ENCODE measurements at regions not wholly inside any gene's neighbourhood (a gene's known extent, or its start where the extent isn't known, plus 50 kb on each side); places are given as distances from the start of the nearest gene placed in this dataset.

DNA sequence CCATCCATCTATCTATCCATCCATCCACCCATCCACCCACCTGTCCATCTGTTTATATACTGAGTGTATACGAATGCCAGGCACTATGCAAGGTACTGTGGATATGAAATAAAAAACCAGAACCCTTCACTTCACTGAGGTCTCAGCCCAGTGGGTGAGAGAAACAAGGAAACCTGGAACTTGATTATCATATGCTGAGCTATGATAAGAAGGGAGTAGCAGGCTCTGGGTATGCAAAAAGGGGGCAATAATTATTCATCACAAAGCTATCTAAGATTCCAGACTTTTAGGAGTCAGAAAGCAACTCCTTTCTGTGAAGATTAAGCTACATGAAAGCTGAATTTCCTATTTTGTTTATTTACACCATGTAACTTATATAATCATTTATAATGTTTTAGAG is 327.7 kb upstream of the IL12A start:
- no peaks in the 10 kb centered on the region for H3K36me3 ChIP-seq (ENCODE audit: control insufficient read depth, insufficient read depth, low read length)
- no peaks in the 10 kb centered on the region for H3K4me1 ChIP-seq (ENCODE audit: control insufficient read depth, insufficient read depth, low read length)
- H3K4me3 ChIP-seq (ENCODE audit: low read depth, low read length), result no peak overlapping the region
- no peaks in the 10 kb centered on the region for H3K27me3 ChIP-seq (ENCODE audit: control insufficient read depth, insufficient read depth, low read length)
- no peaks in the 10 kb centered on the region for H3K9me3 ChIP-seq (ENCODE audit: control insufficient read depth, insufficient read depth, low read length)
- no peak overlapping the region for H3K9ac ChIP-seq (ENCODE audit: low read depth, low read length)

DNA sequence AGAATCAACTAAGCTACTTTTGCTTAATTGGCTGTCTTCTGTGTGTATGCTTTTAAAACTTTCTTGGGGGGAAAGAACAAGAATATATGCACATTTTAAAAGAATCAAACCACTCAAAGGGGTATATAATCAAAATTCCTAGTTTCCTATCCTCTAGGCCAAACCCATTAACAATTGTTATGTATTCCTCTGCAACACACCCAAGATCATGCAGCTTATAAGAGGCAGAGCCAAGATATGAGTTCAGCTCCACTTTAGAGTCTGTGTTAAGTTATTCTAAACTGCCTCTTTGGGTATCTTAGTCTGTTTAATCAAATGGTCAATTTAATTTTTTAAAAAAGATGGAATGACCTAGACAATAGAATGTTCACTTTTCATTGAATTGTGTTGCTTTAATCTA is 326.1 kb upstream of the IL12A start:
- H3K9ac ChIP-seq (ENCODE audit: low read depth, low read length), result no peak overlapping the region
- H3K36me3 ChIP-seq (ENCODE audit: control insufficient read depth, insufficient read depth, low read length), result no peaks in the 10 kb centered on the region
- no peaks in the 10 kb centered on the region for H3K9me3 ChIP-seq (ENCODE audit: control insufficient read depth, insufficient read depth, low read length)
- no peaks in the 10 kb centered on the region for H3K27me3 ChIP-seq (ENCODE audit: control insufficient read depth, insufficient read depth, low read length)
- H3K4me1 ChIP-seq (ENCODE audit: control insufficient read depth, insufficient read depth, low read length), result no peaks in the 10 kb centered on the region
- no peak overlapping the region for H3K4me3 ChIP-seq (ENCODE audit: low read depth, low read length)

DNA sequence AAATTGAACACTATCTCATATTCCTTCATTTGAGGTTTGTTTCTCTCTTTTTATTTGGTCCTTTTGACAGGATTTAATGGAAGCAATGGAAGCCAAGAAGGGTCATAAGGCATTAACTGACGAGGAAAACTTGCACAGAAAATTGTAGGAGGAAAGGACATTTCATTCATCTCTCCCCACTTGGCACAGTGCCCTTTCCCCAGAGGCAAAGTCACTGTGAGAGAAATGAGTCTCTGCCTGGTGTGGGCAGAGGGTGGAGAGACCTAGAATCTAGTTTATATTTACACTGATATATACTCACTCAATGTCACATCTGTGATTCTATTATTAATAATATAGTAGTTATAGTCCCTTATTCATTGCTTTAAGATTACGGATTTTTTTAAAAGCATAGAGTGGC is 324.6 kb upstream of the IL12A start:
- H3K27me3 ChIP-seq (ENCODE audit: control insufficient read depth, insufficient read depth, low read length), result no peaks in the 10 kb centered on the region
- H3K4me1 ChIP-seq (ENCODE audit: control insufficient read depth, insufficient read depth, low read length), result no peaks in the 10 kb centered on the region
- no peak overlapping the region for H3K4me3 ChIP-seq (ENCODE audit: low read depth, low read length)

DNA sequence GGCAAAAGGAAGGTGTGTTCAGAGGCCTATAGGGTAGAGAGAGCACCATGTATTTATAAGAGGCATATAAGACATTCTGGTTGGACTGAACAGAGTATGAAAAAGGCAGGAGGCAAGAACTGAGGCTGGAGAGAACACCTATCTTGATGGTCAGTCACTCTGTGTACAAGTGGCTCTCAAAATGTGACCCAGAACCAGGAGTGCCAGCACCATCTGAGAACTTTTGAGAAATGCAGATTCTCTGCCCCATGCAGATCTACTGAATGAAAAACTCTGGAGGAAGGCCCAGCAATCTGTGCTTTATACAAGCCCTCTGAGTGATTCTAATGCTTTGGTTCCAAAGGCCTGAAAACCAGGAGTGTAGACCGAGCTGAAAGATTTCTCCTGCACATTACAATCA is 324.0 kb upstream of the IL12A start:
- no peaks in the 10 kb centered on the region for H3K36me3 ChIP-seq (ENCODE audit: control insufficient read depth, insufficient read depth, low read length)
- no peak overlapping the region for H3K9ac ChIP-seq (ENCODE audit: low read depth, low read length)
- H3K4me3 ChIP-seq (ENCODE audit: low read depth, low read length), result no peak overlapping the region

More for the DNA sequence above, 324.6 kb upstream of the IL12A start:
- Histone ChIP-seq H3K36me3 (ENCODE audit: control insufficient read depth, insufficient read depth, low read length) (no peaks in the 10 kb centered on the region), H3K9me3 (ENCODE audit: control insufficient read depth, insufficient read depth, low read length) (no peaks in the 10 kb centered on the region), H3K9ac (ENCODE audit: low read depth, low read length) (no peak overlapping the region)

DNA sequence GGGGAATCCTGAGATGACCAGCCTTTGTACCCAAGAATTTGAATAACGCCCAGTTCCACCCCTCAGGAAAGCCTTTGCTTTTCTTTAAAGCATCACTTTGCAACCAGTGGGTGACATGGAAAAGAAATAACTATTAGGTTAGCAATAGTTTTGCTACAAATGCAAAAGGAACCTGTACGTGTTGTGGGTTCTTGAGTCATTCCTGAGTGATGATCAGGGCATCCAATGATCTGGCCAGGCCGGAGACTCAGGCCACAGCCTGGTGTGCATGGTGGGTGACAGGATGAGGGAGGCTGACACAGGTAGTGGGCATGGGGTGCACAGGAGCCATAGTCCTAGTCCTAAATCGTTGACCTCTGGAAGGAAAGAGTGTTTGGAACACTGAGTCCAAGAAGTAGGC is 321.4 kb upstream of the IL12A start:
- no peaks in the 10 kb centered on the region for H3K36me3 ChIP-seq (ENCODE audit: control insufficient read depth, insufficient read depth, low read length)
- H3K4me1 ChIP-seq (ENCODE audit: control insufficient read depth, insufficient read depth, low read length), result no peaks in the 10 kb centered on the region
- H3K9ac ChIP-seq (ENCODE audit: low read depth, low read length), result no peak overlapping the region
- H3K27me3 ChIP-seq (ENCODE audit: control insufficient read depth, insufficient read depth, low read length), result no peaks in the 10 kb centered on the region
- H3K9me3 ChIP-seq (ENCODE audit: control insufficient read depth, insufficient read depth, low read length), result no peaks in the 10 kb centered on the region
- no peak overlapping the region for H3K4me3 ChIP-seq (ENCODE audit: low read depth, low read length)

More for the DNA sequence above, 324.0 kb upstream of the IL12A start:
- Histone ChIP-seq H3K9me3 (ENCODE audit: control insufficient read depth, insufficient read depth, low read length) (no peaks in the 10 kb centered on the region), H3K27me3 (ENCODE audit: control insufficient read depth, insufficient read depth, low read length) (no peaks in the 10 kb centered on the region), H3K4me1 (ENCODE audit: control insufficient read depth, insufficient read depth, low read length) (no peaks in the 10 kb centered on the region)

DNA sequence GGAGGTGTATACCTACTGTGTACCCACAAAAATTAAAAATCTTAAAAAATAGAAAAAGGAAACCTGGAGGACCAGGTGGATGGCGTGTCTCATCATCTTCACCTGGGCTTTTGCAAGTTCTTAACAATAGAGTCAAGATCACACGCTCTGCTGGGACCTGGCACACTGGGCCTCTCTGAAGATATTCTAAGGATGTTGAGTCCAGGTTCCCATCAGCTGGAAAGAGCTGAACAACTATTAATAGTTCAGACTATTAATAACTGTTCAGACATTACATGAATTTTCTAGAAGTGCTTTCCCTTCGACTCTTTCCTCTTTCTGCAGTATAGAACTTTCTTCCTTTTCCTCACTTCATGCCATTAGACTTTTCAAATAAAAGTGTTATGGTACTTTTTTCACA is 320.2 kb upstream of the IL12A start:
- Histone ChIP-seq H3K36me3 (ENCODE audit: control insufficient read depth, insufficient read depth, low read length) (no peaks in the 10 kb centered on the region), H3K9ac (ENCODE audit: low read depth, low read length) (no peak overlapping the region), H3K27me3 (ENCODE audit: control insufficient read depth, insufficient read depth, low read length) (no peaks in the 10 kb centered on the region), H3K4me1 (ENCODE audit: control insufficient read depth, insufficient read depth, low read length) (no peaks in the 10 kb centered on the region), H3K4me3 (ENCODE audit: low read depth, low read length) (no peak overlapping the region), H3K9me3 (ENCODE audit: control insufficient read depth, insufficient read depth, low read length) (no peaks in the 10 kb centered on the region)

DNA sequence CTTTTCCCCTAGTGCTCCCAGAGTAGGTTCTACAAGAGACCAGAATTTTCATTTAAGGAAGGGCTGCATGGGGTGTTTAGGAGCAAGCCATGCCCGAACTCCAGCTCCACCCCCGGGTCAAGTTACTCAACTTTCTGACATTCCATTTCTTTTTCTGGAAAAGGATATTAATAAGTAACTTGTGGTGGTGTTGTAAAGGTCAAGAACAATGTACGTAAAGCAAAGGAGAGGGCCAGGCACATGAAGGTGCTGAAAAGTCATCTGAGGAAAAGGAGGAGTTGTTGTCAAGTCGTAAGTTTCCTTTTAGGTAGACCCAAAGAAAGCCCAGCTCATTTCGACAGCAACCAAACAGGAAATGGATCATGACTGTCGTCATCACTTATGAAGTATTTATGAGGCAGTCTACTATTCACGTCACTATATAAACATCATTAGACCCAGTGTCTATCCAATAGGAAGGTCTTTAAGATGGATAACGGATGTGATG is 319.6 kb upstream of the IL12A start:
- Histone ChIP-seq H3K4me3 (ENCODE audit: low read depth, low read length) (no peak overlapping the region), H3K27me3 (ENCODE audit: control insufficient read depth, insufficient read depth, low read length) (no peaks in the 10 kb centered on the region), H3K9ac (ENCODE audit: low read depth, low read length) (no peak overlapping the region), H3K9me3 (ENCODE audit: control insufficient read depth, insufficient read depth, low read length) (no peaks in the 10 kb centered on the region), H3K36me3 (ENCODE audit: control insufficient read depth, insufficient read depth, low read length) (no peaks in the 10 kb centered on the region), H3K4me1 (ENCODE audit: control insufficient read depth, insufficient read depth, low read length) (no peaks in the 10 kb centered on the region)

DNA sequence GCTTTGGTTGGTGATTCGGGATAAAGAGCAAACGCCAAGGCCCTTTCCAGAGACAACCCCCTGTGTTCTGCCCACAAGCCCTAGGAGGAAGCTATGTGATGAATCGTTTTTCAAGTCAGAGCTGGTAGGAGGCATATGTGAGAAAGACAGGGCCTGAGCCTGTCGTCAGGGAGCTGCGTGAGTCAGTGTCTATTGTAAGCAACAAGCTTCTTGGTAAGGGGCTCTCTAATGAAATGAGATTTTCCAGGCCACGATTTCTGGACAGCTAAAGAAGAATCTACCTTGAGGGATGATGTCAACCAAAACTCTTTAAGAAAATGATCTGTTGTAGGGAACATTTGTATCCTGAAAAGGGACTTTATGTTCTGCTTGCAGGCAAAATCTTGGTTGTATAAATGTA is 318.9 kb upstream of the IL12A start:
- Histone ChIP-seq H3K27me3 (ENCODE audit: control insufficient read depth, insufficient read depth, low read length) (no peaks in the 10 kb centered on the region), H3K9me3 (ENCODE audit: control insufficient read depth, insufficient read depth, low read length) (no peaks in the 10 kb centered on the region), H3K4me1 (ENCODE audit: control insufficient read depth, insufficient read depth, low read length) (no peaks in the 10 kb centered on the region), H3K36me3 (ENCODE audit: control insufficient read depth, insufficient read depth, low read length) (no peaks in the 10 kb centered on the region), H3K9ac (ENCODE audit: low read depth, low read length) (no peak overlapping the region), H3K4me3 (ENCODE audit: low read depth, low read length) (no peak overlapping the region)

DNA sequence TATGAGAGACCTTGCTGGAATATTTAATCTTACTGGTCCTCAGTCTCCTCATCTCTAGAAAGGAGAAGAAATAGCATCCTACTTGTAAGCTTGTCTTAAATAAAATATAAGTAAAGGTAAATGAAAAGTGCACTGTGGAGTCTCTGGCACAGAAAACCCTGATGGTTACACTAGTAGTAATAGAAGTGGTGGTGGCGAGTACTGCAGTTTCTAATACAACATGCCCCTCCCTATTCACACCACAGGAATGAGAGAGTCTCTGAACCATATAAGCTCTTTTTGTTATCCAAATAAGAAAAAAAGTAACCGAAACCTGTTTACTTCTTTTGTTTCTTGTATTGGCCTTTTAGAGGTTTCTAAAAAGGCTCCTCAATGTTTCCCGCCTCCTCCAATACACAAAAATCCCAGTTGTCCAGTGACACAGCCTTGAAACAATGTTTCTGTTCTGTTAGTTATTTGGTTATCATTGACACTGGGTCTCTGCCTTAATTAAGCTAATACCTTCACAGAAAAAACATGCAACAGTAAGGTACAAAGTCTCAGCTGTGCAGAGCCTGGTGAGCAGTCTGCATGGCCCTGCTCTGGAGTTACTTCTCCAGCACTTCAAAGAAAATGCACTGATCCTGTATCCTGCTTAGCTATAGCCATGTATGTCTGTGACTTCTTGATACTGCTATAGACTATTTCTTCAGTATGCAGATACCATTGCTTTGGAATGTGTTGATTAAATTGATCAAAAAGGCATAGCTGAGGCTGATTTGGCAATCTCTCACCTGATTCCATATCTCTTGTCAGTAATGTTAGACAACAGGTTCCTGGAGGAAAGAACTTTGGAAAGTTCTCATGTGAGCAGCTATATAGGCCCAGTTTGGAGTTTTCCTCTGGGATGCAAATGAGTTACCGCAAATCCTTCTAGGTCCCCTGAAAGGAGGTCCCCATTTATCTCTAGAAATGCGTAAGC is 315.6 kb upstream of the IL12A start:
- Histone ChIP-seq H3K4me3 (ENCODE audit: low read depth, low read length) (no peak overlapping the region), H3K9ac (ENCODE audit: low read depth, low read length) (no peak overlapping the region), H3K4me1 (ENCODE audit: control insufficient read depth, insufficient read depth, low read length) (no peaks in the 10 kb centered on the region), H3K36me3 (ENCODE audit: control insufficient read depth, insufficient read depth, low read length) (no peaks in the 10 kb centered on the region), H3K27me3 (ENCODE audit: control insufficient read depth, insufficient read depth, low read length) (no peaks in the 10 kb centered on the region), H3K9me3 (ENCODE audit: control insufficient read depth, insufficient read depth, low read length) (no peaks in the 10 kb centered on the region)

DNA sequence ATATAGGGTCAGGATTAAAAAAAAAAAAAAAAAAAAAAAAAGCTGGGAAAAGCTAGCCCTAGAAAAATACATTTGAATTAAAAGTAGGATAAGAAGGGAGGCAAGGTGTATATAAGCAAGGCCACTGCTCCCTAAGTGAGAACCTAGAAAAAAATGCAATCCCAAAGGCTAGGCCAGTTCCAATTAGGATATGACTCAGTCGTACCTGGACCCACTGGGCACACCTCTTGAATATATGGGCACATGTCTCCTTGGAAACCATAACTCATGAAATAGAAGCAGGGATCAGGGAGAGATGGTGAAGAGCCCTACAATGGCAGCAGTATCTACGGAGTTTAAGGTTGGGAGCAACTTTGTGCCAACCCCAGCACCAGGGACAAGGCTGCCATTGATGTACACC is 314.1 kb upstream of the IL12A start:
- H3K36me3 ChIP-seq (ENCODE audit: control insufficient read depth, insufficient read depth, low read length), result no peaks in the 10 kb centered on the region
- no peaks in the 10 kb centered on the region for H3K27me3 ChIP-seq (ENCODE audit: control insufficient read depth, insufficient read depth, low read length)
- no peaks in the 10 kb centered on the region for H3K9me3 ChIP-seq (ENCODE audit: control insufficient read depth, insufficient read depth, low read length)
- H3K9ac ChIP-seq (ENCODE audit: low read depth, low read length), result no peak overlapping the region
- no peak overlapping the region for H3K4me3 ChIP-seq (ENCODE audit: low read depth, low read length)
- no peaks in the 10 kb centered on the region for H3K4me1 ChIP-seq (ENCODE audit: control insufficient read depth, insufficient read depth, low read length)

DNA sequence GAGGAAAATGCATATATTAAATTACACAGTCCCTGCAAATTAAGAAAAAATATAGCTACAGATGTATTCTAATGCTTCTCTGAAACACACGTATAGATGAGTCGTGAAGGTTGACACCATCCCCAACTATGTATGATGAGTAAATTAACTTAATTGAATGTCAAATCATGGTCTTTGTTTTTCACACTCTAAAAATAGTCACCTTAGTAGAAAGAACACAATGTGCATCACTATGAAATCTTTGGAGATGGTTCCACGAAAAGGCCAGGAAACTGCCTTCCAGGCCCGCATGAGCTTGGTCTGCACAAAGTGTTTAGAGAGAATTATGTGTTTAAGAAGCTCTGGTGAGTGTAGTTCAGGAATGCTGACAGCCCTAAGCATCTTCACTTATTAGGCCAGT is 313.4 kb upstream of the IL12A start:
- H3K9ac ChIP-seq (ENCODE audit: low read depth, low read length), result no peak overlapping the region
- no peaks in the 10 kb centered on the region for H3K36me3 ChIP-seq (ENCODE audit: control insufficient read depth, insufficient read depth, low read length)
- no peaks in the 10 kb centered on the region for H3K27me3 ChIP-seq (ENCODE audit: control insufficient read depth, insufficient read depth, low read length)
- no peaks in the 10 kb centered on the region for H3K9me3 ChIP-seq (ENCODE audit: control insufficient read depth, insufficient read depth, low read length)
- H3K4me3 ChIP-seq (ENCODE audit: low read depth, low read length), result no peak overlapping the region
- no peaks in the 10 kb centered on the region for H3K4me1 ChIP-seq (ENCODE audit: control insufficient read depth, insufficient read depth, low read length)

DNA sequence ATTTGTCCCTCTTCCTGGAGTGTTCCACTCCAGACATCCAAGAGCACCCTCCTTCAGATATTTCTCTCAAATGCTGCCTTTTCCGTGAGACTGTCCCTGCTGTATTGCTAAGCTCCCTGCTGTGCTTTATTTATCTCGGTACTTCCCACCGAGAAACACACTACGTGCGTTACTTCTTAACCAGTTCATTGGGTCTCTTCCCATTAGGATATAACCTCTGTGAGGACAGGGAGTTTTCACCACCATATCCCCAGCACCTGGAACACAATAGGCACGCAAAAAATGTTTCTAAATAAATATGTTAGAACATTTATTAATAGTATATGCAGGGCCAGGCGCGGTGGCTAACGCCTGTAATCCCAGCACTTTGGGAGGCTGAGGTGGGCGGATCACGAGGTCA is 308.7 kb upstream of the IL12A start:
- Histone ChIP-seq H3K27me3 (ENCODE audit: control insufficient read depth, insufficient read depth, low read length) (no peaks in the 10 kb centered on the region), H3K9ac (ENCODE audit: low read depth, low read length) (no peak overlapping the region), H3K36me3 (ENCODE audit: control insufficient read depth, insufficient read depth, low read length) (no peaks in the 10 kb centered on the region), H3K4me3 (ENCODE audit: low read depth, low read length) (no peak overlapping the region), H3K4me1 (ENCODE audit: control insufficient read depth, insufficient read depth, low read length) (no peaks in the 10 kb centered on the region), H3K9me3 (ENCODE audit: control insufficient read depth, insufficient read depth, low read length) (no peaks in the 10 kb centered on the region)
